ENCODE measurements at regions not wholly inside any gene's neighbourhood (a gene's known extent, or its start where the extent isn't known, plus 50 kb on each side); places are given as distances from the start of the nearest gene placed in this dataset.
"Not testable (repeated sequence)": the region's sequence is repeated elsewhere in the genome, so short reads cannot be mapped to it uniquely, and the experiment has no call there.

DNA sequence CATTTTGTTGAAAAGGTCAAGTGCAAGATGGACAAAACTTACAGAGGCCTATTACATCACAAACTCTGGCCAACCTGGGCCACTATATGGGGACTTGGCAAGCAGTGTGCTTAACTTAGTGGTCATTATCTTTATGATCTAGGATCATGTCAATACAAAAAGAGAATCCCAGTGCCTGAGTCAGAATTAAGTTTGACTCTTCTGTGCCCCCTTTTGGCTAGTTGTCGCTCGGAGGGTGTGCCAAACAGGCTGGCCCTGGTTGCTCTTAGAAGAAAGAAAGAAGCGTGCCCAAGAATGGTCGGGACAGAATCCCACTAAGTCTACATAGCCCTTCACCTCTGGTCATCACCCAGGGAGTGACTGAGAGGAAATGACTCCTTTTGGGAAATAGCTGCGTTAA lies 100.1 kb downstream of the EIF4E start:
- Mint-ChIP-seq H3K4me1 (ENCODE audit: unreplicated experiment) (peaks cover 6% of the 10 kb centered on the region), H3K27ac (ENCODE audit: unreplicated experiment) (no peak overlapping the region), H3K36me3 (ENCODE audit: unreplicated experiment) (no peaks in the 10 kb centered on the region), H3K4me3 (ENCODE audit: unreplicated experiment) (no peak overlapping the region), H3K9me3 (ENCODE audit: unreplicated experiment) (no peaks in the 10 kb centered on the region), H3K27me3 (ENCODE audit: unreplicated experiment) (peaks cover 4% of the 10 kb centered on the region)
- TF ChIP-seq CTCF (IDR thresholded peaks at IDR 0.05) = peak; percentile 37
- no peak for DNase-seq (ENCODE audit: extremely low spot score, unreplicated experiment)

- TF ChIP-seq CTCF (IDR thresholded peaks at IDR 0.05) = no peak
- no peaks in the 10 kb centered on the region for H3K36me3 Mint-ChIP-seq (ENCODE audit: unreplicated experiment)
- no peaks in the 10 kb centered on the region for H3K9me3 Mint-ChIP-seq (ENCODE audit: unreplicated experiment)
- no peak for DNase-seq (ENCODE audit: extremely low spot score, unreplicated experiment)
- H3K27me3 Mint-ChIP-seq (ENCODE audit: unreplicated experiment) = peaks cover 4% of the 10 kb centered on the region
- no peak overlapping the region for H3K27ac Mint-ChIP-seq (ENCODE audit: unreplicated experiment)
- H3K4me1 Mint-ChIP-seq (ENCODE audit: unreplicated experiment) = peaks cover 6% of the 10 kb centered on the region
- no peak overlapping the region for H3K4me3 Mint-ChIP-seq (ENCODE audit: unreplicated experiment)
Measured at GRCh38 chr4:98827661-98828060, 101.3 kb downstream of the EIF4E start.

DNA sequence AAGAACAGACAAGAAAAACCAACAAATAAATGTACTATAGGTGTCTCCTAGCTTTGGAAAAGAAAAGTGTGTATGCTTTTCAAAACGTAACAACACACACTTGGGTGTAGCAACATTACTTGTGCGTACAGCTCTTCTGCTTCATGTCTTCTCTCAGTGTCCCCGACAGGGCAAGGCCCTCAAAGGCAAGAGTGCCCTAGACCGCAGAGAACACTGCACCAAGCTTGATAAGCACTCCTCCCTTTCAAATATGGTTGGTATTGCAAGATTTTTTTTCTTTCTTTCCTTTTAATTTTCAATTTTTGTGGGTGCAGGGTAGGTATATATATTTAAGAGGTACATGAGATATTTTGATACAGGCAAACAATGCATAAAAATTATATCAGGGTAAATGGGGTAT lies 106.8 kb downstream of the EIF4E start:
- no peak overlapping the region for H3K4me3 Mint-ChIP-seq (ENCODE audit: unreplicated experiment)
- no peaks in the 10 kb centered on the region for H3K36me3 Mint-ChIP-seq (ENCODE audit: unreplicated experiment)
- TF ChIP-seq CTCF (IDR thresholded peaks at IDR 0.05) = no peak
- no peak for DNase-seq (ENCODE audit: extremely low spot score, unreplicated experiment)
- H3K9me3 Mint-ChIP-seq (ENCODE audit: unreplicated experiment) = no peaks in the 10 kb centered on the region
- H3K27ac Mint-ChIP-seq (ENCODE audit: unreplicated experiment) = no peak overlapping the region
- peaks cover under 1% of the 10 kb centered on the region for H3K4me1 Mint-ChIP-seq (ENCODE audit: unreplicated experiment)
- H3K27me3 Mint-ChIP-seq (ENCODE audit: unreplicated experiment) = peaks cover under 1% of the 10 kb centered on the region

GRCh38 chr4:98818116-98818515 lies 110.8 kb downstream of the EIF4E start:
- not testable (repeated sequence) for H3K27ac Mint-ChIP-seq (ENCODE audit: unreplicated experiment); H3K27me3 Mint-ChIP-seq (ENCODE audit: unreplicated experiment); DNase-seq (ENCODE audit: extremely low spot score, unreplicated experiment); H3K36me3 Mint-ChIP-seq (ENCODE audit: unreplicated experiment); H3K4me3 Mint-ChIP-seq (ENCODE audit: unreplicated experiment); H3K4me1 Mint-ChIP-seq (ENCODE audit: unreplicated experiment); H3K9me3 Mint-ChIP-seq (ENCODE audit: unreplicated experiment)

DNA sequence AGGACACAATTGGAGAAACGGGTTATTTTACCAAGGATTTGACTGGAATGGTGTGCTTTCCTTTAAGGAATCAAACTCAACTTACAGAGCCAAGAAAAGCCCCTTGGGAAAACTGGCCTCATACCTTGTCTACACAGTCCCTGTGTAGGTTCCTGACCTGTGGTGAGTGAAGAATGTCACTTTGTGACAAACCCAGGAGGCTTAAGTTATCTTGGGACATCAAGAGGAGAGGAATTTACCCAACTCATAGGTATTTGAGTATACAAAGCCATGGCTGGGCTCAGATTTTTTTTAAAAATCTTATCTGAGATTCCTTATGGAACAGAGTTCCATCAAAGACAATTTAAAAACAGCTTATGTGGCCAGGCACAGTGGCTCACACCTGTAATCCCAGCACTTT lies 112.1 kb downstream of the EIF4E start:
- no peak for TF ChIP-seq CTCF (IDR thresholded peaks at IDR 0.05)
- Mint-ChIP-seq H3K36me3 (ENCODE audit: unreplicated experiment) (no peaks in the 10 kb centered on the region), H3K27ac (ENCODE audit: unreplicated experiment) (no peak overlapping the region)

DNA sequence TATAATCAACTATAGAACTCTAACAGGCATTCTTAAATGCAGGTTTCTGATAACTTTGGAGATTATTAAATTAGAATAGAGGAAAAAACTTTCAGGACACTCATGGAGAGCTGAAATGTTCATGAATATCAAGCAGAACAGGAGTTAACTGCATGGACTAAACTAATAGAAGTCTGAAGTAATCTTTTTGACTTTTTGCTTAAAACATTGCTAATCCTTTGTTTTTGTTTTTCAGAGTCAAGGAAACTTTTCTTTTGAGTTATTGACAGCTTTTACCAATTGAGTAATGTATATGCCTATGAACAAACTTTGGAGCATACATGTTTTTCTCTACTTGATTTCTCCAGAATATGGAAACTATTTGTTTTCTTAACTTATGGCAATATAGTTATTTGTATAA lies 112.5 kb downstream of the EIF4E start:
- H3K4me3 Mint-ChIP-seq (ENCODE audit: unreplicated experiment) = no peak overlapping the region
- no peaks in the 10 kb centered on the region for H3K9me3 Mint-ChIP-seq (ENCODE audit: unreplicated experiment)
- H3K36me3 Mint-ChIP-seq (ENCODE audit: unreplicated experiment) = no peaks in the 10 kb centered on the region
- peaks cover 14% of the 10 kb centered on the region for H3K27me3 Mint-ChIP-seq (ENCODE audit: unreplicated experiment)
- H3K27ac Mint-ChIP-seq (ENCODE audit: unreplicated experiment) = no peak overlapping the region
- no peak for DNase-seq (ENCODE audit: extremely low spot score, unreplicated experiment)
- TF ChIP-seq CTCF (IDR thresholded peaks at IDR 0.05) = no peak
- H3K4me1 Mint-ChIP-seq (ENCODE audit: unreplicated experiment) = peaks cover 2% of the 10 kb centered on the region

More for the DNA sequence above, 112.1 kb downstream of the EIF4E start:
- H3K27me3 Mint-ChIP-seq (ENCODE audit: unreplicated experiment) = peaks cover 10% of the 10 kb centered on the region
- DNase-seq (ENCODE audit: extremely low spot score, unreplicated experiment) = no peak
- H3K4me3 Mint-ChIP-seq (ENCODE audit: unreplicated experiment) = no peak overlapping the region
- H3K9me3 Mint-ChIP-seq (ENCODE audit: unreplicated experiment) = no peaks in the 10 kb centered on the region
- H3K4me1 Mint-ChIP-seq (ENCODE audit: unreplicated experiment) = peaks cover 2% of the 10 kb centered on the region
